HEK293T (cell line): ENCODE measurements at regions not wholly inside any gene's neighbourhood (a gene's known extent, or its start where the extent isn't known, plus 50 kb on each side); places are given as distances from the start of the nearest gene placed in this dataset.

Experiments used
- BHLHE40 ChIP-seq: fragments of 450-650 bp; IDR thresholded peaks from 2 replicates; pipeline ENCODE4 v1.6.1; 2016; ENCODE audit warnings: mild to moderate bottlenecking, moderate library complexity, borderline replicate concordance
- CTBP1 ChIP-seq: fragments of 450-650 bp; IDR thresholded peaks from 2 replicates; pipeline ENCODE4 v1.6.1; 2016; ENCODE audit warnings: borderline replicate concordance
- ELF4 ChIP-seq: fragments of 450-650 bp; IDR thresholded peaks from 2 replicates; pipeline ENCODE4 v1.6.1; 2017; ENCODE audit warnings: antibody characterized with exemption
- FOXK2 ChIP-seq: fragments of 450-650 bp; IDR thresholded peaks from 2 replicates; pipeline ENCODE4 v1.6.1; 2016; ENCODE audit warnings: mild to moderate bottlenecking
- FOXM1 ChIP-seq: fragments of 450-650 bp; IDR thresholded peaks from 2 replicates; pipeline ENCODE4 v1.6.1; 2017; ENCODE audit warnings: mild to moderate bottlenecking, borderline replicate concordance
- L3MBTL2 ChIP-seq: fragments of 450-650 bp; conservative IDR thresholded peaks from 2 replicates; pipeline ENCODE4 v1.6.1; 2016; ENCODE audit warnings: mild to moderate bottlenecking
- LEF1 ChIP-seq: fragments of 450-650 bp; IDR thresholded peaks from 2 replicates; pipeline ENCODE4 v1.6.1; 2017; ENCODE audit warnings: mild to moderate bottlenecking, borderline replicate concordance
- NFRKB ChIP-seq: fragments of 450-650 bp; IDR thresholded peaks from 2 replicates; pipeline ENCODE4 v1.6.1; 2016; ENCODE audit warnings: mild to moderate bottlenecking, moderate library complexity
- SP1 ChIP-seq: fragments of 450-650 bp; IDR thresholded peaks from 2 replicates; pipeline ENCODE4 v1.6.1; 2017
- SUZ12 ChIP-seq: fragments of 450-650 bp; IDR thresholded peaks from 2 replicates; pipeline ENCODE4 v1.6.1; 2016; ENCODE audit warnings: mild to moderate bottlenecking
- TF ChIP-seq, protein P1 (sequence below): fragments of 450-650 bp; IDR thresholded peaks from 2 replicates; pipeline ENCODE4 v1.6.1; 2016

DNA sequence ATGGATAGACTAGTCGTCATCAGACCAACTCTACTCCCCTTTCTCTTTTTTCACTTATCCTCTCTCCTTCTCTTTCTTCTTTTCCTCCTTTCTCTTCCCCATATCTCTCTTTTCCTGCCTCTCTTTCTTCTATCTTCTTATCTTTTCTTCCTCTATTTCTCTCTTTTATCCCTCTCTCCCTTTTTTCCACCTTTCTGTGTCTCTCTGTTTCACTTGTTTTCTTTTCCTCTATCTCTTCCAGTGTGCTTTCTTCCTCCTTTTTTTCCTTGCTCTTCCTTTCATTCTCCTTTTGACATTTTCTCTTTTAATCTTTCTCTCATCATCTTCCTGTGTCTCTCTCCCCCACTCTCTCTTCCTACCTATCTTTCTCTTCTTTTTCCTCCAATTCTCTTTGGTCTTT is 159.0 kb upstream of the PTGFR start:
- TF ChIP-seq L3MBTL2 (no peak), ELF4 (no peak), CTBP1 (no peak), LEF1 (no peak), SP1 (no peak), FOXK2 (no peak), NFRKB (no peak), BHLHE40 (no peak), FOXM1 (no peak), SUZ12 (no peak)
- TF ChIP-seq, protein P1, sequence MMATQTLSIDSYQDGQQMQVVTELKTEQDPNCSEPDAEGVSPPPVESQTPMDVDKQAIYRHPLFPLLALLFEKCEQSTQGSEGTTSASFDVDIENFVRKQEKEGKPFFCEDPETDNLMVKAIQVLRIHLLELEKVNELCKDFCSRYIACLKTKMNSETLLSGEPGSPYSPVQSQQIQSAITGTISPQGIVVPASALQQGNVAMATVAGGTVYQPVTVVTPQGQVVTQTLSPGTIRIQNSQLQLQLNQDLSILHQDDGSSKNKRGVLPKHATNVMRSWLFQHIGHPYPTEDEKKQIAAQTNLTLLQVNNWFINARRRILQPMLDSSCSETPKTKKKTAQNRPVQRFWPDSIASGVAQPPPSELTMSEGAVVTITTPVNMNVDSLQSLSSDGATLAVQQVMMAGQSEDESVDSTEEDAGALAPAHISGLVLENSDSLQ, result no peak
